GM18907 (cell line): ENCODE measurements at regions not wholly inside any gene's neighbourhood (a gene's known extent, or its start where the extent isn't known, plus 50 kb on each side); places are given as distances from the start of the nearest gene placed in this dataset.

Experiments
- ATAC-seq: cut with Tn5 transposase; IDR thresholded peaks from one replicate; pipeline ENCODE4 v1.9.1; 2021; ENCODE audit warnings: mild to moderate bottlenecking, moderate library complexity; ENCODE audit not compliant: unreplicated experiment

DNA sequence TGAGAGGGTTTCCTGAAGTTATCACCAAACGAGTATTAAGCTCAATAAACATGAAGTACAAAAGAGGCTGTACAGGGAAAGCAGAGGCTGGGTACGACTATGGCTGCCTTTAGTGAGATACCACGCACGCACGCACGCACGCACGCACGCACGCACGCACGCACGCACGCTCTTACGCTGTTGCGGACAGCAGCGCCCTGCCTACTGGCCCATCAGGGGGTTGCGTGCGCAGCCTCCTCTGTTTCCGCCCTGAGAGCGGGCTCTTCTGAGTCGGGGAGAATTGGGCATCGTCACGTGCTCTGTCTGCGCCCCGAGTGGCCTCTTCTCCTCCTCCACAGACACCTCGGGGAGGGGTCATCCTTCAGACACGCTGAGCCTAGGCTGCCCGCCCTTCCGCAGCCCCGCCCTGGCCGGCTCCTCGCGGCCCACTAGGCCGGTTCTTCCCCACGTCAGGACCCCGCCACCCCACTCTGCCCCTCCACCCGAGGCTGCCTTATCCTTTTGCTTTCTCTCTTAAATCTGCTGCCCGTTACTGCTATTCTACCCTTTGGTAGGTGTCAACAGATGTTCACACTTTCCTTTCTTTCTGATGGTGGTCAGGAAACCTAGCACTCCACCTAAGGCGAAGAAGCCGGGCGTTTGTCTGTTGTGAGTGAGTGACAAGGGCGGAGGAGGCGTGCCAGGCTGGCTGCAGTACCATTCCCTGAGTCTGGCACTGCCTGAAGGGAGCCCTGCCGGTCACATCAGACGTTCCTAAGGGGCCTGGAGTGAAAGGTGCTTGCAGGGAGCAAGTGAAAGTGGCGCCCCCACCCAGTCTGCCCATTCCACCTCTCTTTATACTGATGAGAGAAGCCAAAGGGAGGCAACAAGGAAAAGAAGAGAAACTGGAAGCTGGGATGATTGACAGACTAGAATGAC lies 300.4 kb upstream of the B3GAT1 start:
- no peak for ATAC-seq

DNA sequence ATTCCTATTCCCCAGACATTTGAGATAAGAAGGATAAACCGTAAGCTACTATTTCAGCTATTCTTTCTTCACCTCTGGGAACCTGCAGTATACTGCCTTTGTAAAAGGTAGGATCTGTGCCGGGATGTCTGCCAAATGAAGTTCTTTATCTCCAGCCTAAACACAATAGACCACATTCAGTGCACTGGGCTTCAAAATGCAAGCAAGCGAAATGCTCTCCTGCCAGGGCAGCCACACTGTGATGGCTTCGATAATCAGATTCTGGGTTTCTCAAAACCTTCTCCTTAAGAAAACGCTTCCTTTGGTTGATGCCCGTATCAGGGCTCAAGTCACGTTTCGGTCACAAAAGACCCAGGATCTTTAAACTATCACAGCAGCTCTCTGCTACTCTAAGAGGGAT lies 299.5 kb upstream of the B3GAT1 start:
- ATAC-seq = no peak

DNA sequence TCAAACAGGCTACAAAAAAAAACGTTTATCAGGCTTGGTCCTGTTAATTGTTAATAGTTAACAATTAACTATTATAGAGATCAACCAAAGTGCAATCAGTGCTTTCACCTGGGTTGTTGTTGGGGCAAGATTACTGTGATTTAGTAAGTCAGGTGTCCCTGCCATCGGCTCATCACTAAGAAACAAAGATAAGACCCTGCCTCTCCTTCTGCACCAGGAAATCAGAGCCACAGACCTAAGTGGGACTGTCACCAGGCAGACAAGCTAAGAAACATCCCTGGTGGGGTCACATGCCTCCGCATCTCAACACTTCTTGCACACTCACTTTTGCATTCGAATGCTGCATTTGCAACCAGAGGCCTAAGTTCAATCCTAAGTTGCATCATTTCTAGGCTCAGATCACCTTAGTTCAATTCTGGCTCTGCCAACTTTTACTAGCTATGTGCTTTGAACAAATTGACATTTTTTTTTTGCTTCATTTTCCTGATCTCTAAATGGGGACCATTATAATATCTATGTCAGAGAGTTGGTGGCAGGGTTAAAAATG lies 298.9 kb upstream of the B3GAT1 start:
- no peak for ATAC-seq

DNA sequence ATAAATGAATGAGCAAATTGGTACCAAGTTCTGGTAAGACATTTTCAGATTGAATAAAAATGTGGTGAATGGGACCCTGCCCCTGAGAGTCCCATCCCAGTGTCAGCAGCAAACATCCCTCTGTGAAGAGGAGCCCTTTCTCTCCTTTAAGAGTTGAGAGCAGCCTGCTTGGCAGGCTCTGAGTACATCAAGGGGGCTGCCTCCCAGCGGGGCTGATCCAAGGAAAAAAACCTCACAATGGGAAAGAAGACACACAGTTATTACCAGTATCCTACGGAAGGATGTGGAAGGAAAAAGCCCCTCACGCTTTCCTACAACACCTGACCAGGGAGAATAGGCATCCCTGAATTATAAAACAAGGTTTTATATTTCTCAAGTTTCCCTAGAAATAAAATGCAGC lies 293.8 kb upstream of the B3GAT1 start:
- ATAC-seq = no peak

DNA sequence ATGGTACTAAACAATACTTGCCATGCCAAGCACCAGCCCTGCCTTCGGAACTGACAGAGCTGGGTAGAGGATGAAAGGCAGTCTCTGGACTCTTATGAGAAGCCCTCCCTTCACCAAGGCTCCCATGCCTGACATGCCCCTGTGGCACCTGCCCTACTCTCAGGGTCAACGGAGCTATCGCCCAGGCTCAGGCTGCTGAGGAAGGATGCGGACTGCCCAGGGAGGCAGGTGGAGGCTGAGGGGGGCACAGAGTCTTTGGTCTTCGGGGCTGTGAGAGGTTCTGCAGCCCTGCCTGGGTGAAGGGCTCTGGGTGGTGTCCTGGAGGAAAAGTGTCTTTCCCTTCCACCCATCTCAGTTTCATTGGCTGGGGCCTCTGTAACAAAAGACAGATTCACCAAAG lies 290.8 kb upstream of the B3GAT1 start:
- ATAC-seq = no peak

DNA sequence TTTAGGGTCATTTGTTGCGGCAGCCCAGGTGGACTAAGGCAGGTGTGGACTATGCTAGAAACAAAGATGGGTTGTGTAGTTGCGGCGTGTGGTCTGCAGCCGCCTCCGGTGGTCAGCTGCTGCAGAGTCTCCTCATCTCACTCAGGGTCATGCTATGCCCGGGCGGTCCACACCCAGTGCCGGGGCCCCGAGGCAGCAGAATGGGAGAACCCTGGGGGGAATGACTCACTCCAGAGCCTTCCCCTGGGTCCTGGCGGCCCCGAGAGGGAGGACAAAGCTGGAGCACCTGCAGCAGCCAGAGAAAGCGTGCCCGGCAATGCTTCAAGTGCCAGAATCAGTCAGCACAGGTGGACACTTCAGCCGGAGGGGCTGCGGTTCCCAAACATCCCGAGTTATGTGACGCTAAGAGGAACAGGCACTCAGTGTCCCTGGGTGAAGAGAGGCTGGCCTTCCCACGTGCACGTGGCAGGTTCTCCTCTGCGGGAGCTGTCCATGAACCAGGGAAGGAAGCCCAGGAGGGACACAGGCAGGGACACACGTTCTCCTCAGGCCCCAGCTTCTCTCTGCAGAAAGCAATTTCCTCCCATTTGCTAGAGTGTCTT lies 289.6 kb upstream of the B3GAT1 start:
- no peak for ATAC-seq

DNA sequence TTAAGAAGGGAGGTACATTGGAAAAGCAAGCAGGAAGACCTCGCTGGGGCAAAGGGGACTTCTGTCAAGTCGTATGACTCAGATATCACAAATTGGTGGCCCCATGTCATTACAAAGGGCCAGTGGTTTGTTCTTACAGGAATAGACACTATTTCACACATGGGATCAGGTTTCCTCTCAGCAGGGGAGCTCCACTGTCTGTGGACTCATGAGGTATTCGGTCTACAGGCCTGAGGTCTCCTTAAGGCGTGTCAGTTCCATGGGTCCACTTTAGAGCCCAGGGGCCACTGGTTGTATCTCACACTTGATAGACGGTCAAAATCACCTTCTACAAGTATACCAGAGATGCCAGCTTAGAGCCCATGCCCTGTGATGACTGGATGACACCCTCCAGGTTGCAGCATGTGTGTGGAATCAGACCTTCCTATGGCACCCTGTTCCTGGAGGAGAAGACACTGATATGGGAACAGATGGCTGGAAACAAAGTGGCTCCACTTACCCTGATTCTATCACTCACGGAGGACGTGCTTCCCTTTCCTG lies 288.1 kb upstream of the B3GAT1 start:
- ATAC-seq = no peak

DNA sequence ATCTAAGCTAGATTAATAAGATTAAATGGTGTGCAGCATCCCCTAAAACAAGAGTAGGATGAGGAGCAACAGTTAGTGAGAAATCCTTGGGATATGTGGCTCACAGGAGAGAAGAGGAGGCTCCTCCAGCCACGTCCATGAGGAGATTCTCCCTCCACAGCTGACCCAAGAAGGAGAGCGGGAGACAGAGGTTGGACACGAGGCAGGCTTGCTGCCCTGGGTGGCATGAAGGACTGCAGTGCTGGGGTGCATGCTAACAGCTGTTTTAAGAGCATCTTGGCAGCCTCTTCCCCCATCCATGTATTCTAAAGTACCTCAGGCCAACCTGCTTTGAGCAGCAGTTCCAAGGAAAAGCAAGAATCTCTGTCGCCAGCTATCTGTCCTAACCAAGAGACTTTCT lies 284.4 kb upstream of the B3GAT1 start:
- ATAC-seq = no peak

DNA sequence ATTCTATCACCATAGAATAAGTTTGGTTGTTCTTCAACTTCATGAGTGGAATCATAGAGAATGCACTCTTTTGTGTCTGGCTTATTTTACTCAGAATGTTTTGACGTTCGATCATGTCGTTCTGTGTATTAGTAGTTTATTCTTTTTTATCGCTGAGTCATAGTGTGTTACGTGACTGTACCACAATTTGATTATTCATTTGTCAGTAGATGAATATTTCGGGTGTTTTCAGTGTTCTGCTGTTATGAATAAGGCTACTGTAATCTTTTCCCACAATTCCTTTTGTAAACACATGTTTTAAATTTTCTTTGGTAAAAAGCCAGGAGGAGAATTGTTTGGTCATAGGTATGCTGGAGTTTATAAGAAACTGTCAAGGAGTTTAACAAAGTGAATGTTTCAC lies 279.9 kb upstream of the B3GAT1 start:
- no peak for ATAC-seq

DNA sequence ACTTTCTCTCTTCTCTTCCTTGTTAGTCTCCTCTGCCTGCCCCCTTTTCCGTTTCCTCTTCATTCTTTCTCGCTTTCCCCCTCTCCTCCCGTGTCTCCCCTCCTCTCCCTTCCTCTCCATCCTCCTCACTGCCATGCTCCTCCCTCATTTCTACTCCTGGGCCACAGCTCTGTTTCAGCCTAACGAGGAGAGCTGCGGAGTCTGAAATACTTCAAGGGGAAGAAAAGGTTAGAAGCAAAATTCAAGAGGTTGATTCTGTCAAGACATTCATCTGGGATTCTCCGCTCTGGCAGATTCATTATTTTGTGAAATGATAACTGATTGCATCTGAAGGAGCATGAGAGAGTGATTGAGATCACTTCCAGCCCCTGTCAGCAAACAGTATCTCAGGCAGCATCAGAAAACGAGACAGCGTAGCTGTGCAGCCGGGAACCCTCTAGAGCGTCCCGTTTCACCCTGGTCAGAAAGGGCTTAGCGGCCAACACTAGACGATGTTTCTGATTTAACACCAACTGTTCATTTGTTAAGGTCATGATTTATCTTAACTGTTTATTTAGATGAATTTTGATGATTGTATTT lies 279.3 kb upstream of the B3GAT1 start:
- ATAC-seq = no peak

DNA sequence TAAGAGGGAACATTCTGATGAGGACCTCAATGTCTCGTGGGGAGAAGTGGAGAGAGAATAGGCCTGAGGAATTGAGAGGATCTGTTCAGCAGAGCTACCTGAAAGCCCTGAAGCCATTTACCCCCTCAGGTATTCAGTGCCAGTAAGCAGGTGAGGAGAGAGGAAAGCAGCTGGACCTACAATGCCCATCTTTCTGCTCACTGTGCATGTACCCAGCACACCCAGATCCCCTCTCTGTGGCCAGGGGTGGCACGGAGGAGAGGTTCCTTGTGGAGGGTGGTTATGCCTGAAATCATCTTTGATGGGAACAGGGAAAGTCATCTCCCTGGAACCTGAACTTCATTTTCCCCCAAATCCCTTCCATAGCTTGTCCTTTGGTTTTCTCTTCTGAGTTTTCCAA lies 277.8 kb upstream of the B3GAT1 start:
- ATAC-seq = no peak

DNA sequence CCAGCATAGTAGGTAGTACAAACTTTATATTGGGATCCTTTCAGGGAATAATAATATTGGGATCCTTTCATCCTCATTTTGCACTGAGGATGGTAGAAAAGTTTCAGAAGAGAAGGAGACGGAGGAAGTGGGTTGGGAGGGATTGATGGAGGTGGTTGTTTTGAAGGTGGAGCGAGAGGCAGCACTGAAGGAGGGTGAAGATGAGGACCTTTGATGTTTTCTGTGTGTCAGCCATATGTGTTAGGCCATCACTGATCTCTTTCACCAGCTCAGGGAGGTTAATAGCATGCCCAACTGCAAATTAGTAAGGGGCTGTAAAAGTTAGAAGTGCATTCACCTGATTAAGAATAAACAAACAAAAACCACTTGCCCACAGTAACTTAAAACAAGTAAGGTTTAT lies 275.5 kb upstream of the B3GAT1 start:
- ATAC-seq = no peak

DNA sequence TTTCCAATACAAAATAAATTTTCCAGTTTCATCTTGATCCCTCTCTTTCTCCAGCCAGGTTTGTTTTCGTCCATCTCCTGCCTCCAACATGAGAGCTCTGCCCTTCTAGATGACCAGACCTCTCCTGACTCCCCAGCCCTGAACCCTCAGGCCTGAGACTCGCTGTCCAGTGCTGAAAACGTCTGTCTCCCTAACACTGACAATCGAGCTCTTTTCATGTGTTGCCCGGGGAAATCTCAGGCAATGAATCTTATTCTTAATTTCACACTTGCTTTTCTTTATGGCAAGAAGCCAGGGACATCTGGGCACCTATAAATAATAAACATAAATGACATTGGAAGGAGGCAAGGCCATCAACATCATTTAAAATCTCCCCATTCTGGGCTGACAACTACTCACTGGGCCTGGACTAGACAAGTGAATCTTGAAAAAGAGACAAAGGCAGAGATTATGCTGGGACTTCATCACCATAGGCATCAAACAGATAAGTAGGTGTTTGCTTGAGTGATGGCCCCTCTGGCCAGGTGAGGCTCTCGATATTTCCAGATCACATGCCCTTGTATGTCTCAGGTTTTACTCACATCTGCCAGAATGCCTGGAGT lies 274.5 kb upstream of the B3GAT1 start:
- no peak for ATAC-seq

DNA sequence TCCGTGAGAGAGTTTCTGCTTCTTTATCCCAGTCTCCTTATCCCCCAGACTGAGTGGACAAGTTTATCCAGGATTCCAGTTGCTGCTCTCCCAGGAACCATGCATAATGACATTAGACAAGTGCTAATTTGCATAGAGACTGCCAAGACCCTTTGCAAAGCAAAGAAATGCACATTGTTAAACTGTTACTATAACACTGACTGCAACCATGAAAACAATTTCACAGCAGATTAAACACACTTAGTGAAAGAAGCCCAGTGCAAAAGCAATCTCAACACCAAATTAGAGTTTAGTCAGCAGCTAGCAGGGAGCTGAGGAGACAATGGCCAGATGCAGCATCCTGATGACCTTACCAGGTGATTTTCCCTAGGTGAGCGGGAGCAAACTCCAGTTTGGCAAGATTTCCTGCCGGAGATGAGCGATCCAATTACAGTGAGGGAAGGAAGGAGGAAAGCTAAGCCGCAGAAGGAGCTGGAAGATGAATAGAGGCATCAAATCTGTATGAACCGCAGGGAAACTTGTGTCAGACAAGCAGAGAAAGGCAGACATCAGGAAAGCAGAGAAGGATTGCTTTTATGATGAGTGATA lies 273.8 kb upstream of the B3GAT1 start:
- no peak for ATAC-seq

DNA sequence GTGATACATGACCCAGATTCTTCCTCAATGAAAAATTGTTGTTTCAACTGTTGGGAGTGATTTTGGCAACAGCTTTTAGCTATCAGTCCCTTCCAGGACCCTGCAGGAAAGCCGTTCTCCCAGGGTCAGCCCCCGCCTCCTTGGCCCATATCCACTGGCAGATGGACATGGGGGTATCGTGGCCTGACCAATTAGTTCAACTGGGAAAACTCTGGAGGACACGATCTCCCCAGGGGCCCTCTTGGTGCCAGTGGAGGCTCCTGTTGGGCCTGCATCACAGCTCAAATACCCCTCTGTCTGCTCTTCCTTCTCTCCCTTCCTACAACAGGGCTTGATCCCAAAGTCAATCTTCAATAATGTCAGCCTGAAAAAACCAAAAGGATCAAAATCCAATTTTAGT lies 272.5 kb upstream of the B3GAT1 start:
- no peak for ATAC-seq

DNA sequence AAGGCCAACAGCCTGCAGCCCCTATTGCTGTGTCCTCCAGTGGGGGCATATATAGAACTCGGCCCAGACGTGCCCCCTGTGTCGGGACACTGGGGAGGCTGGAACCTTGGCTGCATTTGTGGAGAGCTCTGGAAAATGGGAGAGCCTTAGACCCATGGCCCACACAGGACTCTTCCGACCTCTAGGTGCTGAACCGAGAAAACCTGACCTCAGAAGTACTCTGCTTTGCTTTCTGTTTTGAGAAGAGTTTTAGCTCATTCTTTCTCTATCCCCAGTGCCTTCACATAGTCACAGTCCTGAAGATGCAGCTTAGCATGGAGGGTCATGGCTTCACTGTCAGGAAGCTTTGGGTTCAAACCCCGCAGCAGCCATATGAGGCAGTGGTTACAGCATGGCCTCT lies 271.8 kb upstream of the B3GAT1 start:
- no peak for ATAC-seq

DNA sequence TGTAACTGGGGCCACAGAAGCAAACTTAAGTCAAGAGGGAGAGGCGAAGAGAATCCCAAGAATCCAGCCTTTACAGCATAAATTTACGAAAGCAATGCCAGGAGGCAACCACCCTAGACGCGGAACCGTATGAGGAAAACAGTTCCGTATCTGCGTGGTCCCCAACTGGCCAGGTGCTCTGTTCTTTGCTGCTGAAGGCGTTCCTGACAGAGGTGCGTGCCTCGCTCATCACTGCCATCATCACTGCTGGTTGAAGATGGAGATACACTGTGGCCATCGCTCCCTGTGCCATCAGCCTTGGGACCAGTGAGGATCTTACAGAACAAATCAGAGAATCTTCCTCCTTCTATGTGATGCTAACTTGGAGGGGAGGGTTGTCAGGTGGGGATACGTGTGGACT lies 270.5 kb upstream of the B3GAT1 start:
- no peak for ATAC-seq

DNA sequence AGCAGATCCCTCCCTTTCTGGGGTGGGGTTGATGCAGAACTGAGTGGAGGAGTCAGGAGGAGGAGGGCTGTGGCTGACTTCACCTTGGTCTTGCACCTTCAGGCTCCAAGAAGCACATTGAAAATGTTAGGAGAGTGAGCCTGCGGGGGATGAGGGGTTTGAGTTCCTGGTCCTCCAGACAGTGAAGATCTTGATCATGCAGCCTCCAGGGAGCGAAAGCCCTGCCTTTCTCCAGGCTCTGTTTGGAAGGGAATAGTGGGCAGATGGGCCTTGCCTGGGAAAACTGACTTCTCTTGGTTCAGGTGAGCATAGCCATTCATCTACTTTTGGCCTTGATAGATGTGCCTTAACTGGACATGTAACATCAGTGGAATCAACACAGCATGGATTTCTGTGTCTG lies 267.6 kb upstream of the B3GAT1 start:
- ATAC-seq = no peak

DNA sequence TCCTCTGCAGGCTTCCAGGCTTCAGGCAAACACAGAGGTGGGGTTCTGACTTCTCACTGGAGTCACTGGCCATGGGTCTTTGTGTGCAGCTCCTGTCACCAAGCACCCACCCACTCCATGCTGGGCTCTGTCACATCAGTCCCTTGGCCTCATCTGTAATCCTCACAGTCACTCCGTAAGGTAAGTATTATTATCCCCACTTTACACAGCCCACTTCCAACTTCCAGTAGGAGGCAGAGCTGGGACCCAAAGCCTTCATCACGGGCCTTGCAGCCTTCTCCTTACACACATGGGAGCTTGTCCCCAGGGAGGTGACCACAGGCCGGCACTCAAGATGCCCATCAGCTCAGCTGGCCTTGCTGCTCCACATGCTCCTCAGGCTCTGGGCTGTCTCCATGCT lies 266.7 kb upstream of the B3GAT1 start:
- no peak for ATAC-seq

DNA sequence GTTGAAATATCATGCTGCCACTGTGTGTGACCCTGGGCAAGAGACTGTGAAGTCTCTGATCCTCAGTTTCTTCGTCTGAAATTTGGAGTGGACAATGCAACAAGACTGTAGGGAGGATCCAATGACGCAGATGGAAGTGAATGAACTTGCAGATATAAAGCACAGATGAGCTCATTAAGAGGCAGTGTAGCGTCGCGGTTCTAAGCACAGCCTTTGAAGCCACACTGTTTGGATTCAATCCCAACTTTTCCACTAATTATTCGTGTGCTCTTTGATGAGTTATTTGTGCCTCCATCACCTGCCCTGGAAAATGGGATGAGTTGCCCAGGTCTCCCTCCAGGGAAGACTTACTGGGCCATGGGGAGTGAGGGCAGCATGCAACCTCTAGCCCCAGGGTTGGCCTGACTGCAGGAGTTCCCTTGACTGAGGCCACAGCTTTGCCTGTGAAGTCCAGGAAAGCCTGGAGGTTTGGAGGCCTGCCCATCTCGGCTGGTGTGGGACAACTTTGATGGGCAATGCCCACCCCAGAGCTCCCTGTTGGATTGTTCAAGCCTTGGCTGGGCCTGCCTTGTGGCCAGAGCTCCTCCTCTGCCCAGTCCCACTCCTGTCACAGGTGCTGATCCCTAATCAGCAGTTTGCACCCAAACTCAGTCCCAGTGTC lies 266.0 kb upstream of the B3GAT1 start:
- no peak for ATAC-seq
